ENCODE measurements at regions not wholly inside any gene's neighbourhood (a gene's known extent, or its start where the extent isn't known, plus 50 kb on each side); places are given as distances from the start of the nearest gene placed in this dataset.

GRCh38 chr19:33946535-33947264 lies 150.0 kb downstream of the KCTD15 start:
- TF ChIP-seq CTCF (IDR thresholded peaks at IDR 0.05; ENCODE audit: low read depth, low read length, missing input control): no peak
- TF ChIP-seq ATF3 (IDR thresholded peaks at IDR 0.05): no peak
- TF ChIP-seq REST (IDR thresholded peaks at IDR 0.05): no peak
- no peak for TF ChIP-seq YY1 (IDR thresholded peaks at IDR 0.05)
- TF ChIP-seq FOXA1 (IDR thresholded peaks at IDR 0.05): no peak
- TF ChIP-seq ZBTB33 (IDR thresholded peaks at IDR 0.05): no peak
- no peak for TF ChIP-seq HNF4A (conservative IDR thresholded peaks at IDR 0.05)
- TF ChIP-seq MAX (IDR thresholded peaks at IDR 0.05): no peak
- no peak for TF ChIP-seq TAF1 (conservative IDR thresholded peaks at IDR 0.05)
- no peak for TF ChIP-seq RAD21 (IDR thresholded peaks at IDR 0.05)
- TF ChIP-seq JUND (IDR thresholded peaks at IDR 0.05): no peak
- no peak for TF ChIP-seq RXRA (IDR thresholded peaks at IDR 0.05)
- TF ChIP-seq HNF4G (IDR thresholded peaks at IDR 0.05): no peak
- TF ChIP-seq NR2F2 (IDR thresholded peaks at IDR 0.05): no peak

Data from liver (tissue), 3 donors.